Spleen (tissue), 7 donors: ENCODE measurements at regions not wholly inside any gene's neighbourhood (a gene's known extent, or its start where the extent isn't known, plus 50 kb on each side); places are given as distances from the start of the nearest gene placed in this dataset.

Experiments used
- POLR2A ChIP-seq, 3 donors: fragments of 450-650 bp; IDR thresholded peaks; one replicate each; pipeline ENCODE4 v1.5.1; 2017; ENCODE audit warnings: antibody characterized with exemption in 3 of 3, mild to moderate bottlenecking in 1 of 3
- POLR2AphosphoS5 ChIP-seq, 3 donors: sonication (generic); formaldehyde crosslinking; IDR thresholded peaks; one replicate each; pipeline ENCODE4 v1.5.1; 2017; ENCODE audit warnings: antibody characterized with exemption in 3 of 3
- TF ChIP-seq, protein P1 (sequence below), 11 experiments: fragments of 200-600 bp in 7 of 11; fragments of 450-650 bp in 4 of 11; sonication (generic) in 4 of 11; IDR thresholded peaks in 8 of 11; conservative IDR thresholded peaks in 3 of 11; 1 replicate in 7 of 11; 2 replicates in 4 of 11; pipeline versions ENCODE4 v1.4.0 to v1.8.0; 2016 to 2021; ENCODE audit warnings: antibody characterized with exemption in 11 of 11, inconsistent platforms in 4 of 11, mild to moderate bottlenecking in 1 of 11
- donor health status: DM: no; HTN: no; CAD: no; lungs with moderate emphysema.
- donor health status: DM: no; HTN: no; CAD: no.
- donor health status: DM: no; HTN: no; CAD: no.

DNA sequence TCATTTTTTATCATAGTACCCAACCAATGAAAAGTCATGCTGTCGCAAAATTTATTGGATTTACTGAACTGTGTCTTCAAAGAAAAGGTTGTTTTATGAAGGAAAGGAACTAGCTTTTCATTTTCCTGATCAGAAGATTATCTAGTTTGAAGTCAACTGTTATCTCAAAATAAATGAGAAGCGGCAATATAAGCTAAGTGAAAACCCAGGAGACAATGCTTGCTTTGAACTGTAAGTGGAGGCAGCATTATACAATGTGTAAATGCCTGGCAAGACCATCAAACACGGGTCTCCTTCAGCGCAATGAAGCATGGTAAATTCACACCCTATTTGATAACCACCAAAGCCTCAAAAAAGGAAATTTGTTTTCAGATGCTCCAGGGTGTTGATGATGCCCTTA lies 134.4 kb upstream of the PTBP2 start:
- TF ChIP-seq POLR2AphosphoS5 (IDR thresholded peaks at IDR 0.05) (no peak), POLR2A (IDR thresholded peaks at IDR 0.05) (no peak)
- TF ChIP-seq, protein P1, sequence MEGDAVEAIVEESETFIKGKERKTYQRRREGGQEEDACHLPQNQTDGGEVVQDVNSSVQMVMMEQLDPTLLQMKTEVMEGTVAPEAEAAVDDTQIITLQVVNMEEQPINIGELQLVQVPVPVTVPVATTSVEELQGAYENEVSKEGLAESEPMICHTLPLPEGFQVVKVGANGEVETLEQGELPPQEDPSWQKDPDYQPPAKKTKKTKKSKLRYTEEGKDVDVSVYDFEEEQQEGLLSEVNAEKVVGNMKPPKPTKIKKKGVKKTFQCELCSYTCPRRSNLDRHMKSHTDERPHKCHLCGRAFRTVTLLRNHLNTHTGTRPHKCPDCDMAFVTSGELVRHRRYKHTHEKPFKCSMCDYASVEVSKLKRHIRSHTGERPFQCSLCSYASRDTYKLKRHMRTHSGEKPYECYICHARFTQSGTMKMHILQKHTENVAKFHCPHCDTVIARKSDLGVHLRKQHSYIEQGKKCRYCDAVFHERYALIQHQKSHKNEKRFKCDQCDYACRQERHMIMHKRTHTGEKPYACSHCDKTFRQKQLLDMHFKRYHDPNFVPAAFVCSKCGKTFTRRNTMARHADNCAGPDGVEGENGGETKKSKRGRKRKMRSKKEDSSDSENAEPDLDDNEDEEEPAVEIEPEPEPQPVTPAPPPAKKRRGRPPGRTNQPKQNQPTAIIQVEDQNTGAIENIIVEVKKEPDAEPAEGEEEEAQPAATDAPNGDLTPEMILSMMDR (IDR thresholded peaks at IDR 0.05 in 8 of 11, conservative IDR thresholded peaks at IDR 0.05 in 3 of 11), result no peak
